BLaER1 (cell line): ENCODE measurements at regions not wholly inside any gene's neighbourhood (a gene's known extent, or its start where the extent isn't known, plus 50 kb on each side); places are given as distances from the start of the nearest gene placed in this dataset.
"Not testable (repeated sequence)": the region's sequence is repeated elsewhere in the genome, so short reads cannot be mapped to it uniquely, and the experiment has no call there.

Source experiments
- H3K27ac ChIP-seq: shearing (Covaris generic); formaldehyde crosslinking; 2 replicates; pipeline ENCODE4 v1.8.1; 2022
- H3K27me3 ChIP-seq: shearing (Covaris generic); formaldehyde crosslinking; 2 replicates; pipeline ENCODE4 v1.8.1; 2022
- H3K36me3 ChIP-seq: shearing (Covaris generic); formaldehyde crosslinking; 2 replicates; pipeline ENCODE4 v1.8.1; 2022
- H3K4me1 ChIP-seq: shearing (Covaris generic); formaldehyde crosslinking; 2 replicates; pipeline ENCODE4 v1.8.1; 2022
- H3K4me2 ChIP-seq: shearing (Covaris generic); formaldehyde crosslinking; 2 replicates; pipeline ENCODE4 v1.8.1; 2022
- H3K4me3 ChIP-seq: shearing (Covaris generic); formaldehyde crosslinking; 2 replicates; pipeline ENCODE4 v1.8.1; 2022
- H3K9ac ChIP-seq: shearing (Covaris generic); formaldehyde crosslinking; 2 replicates; pipeline ENCODE4 v1.8.1; 2022
- H3K9me3 ChIP-seq: shearing (Covaris generic); formaldehyde crosslinking; 2 replicates; pipeline ENCODE4 v1.8.1; 2022
- H4K20me1 ChIP-seq: shearing (Covaris generic); formaldehyde crosslinking; 2 replicates; pipeline ENCODE4 v1.8.1; 2022
- Cebpa-rat ChIP-seq: shearing (Covaris generic); IDR thresholded peaks from 2 replicates; pipeline ENCODE4 v1.8.1; 2022

GRCh38 chr2:221972813-221973478 lies 325.9 kb downstream of the PAX3 start:
- Histone ChIP-seq H3K27ac (no peak overlapping the region), H3K9me3 (no peaks in the 10 kb centered on the region), H3K27me3 (no peaks in the 10 kb centered on the region), H3K36me3 (no peaks in the 10 kb centered on the region), H3K9ac (no peak overlapping the region), H3K4me3 (no peak overlapping the region), H4K20me1 (no peaks in the 10 kb centered on the region), H3K4me2 (no peak overlapping the region), H3K4me1 (no peaks in the 10 kb centered on the region)
- TF ChIP-seq Cebpa-rat = no peak

- H3K9me3 ChIP-seq = no peaks in the 10 kb centered on the region
- no peaks in the 10 kb centered on the region for H4K20me1 ChIP-seq
- no peak overlapping the region for H3K9ac ChIP-seq
- no peaks in the 10 kb centered on the region for H3K27me3 ChIP-seq
- no peaks in the 10 kb centered on the region for H3K36me3 ChIP-seq
- H3K4me1 ChIP-seq = no peaks in the 10 kb centered on the region
- no peak for TF ChIP-seq Cebpa-rat
- H3K4me2 ChIP-seq = no peak overlapping the region
- no peak overlapping the region for H3K27ac ChIP-seq
- no peak overlapping the region for H3K4me3 ChIP-seq
Observed at GRCh38 chr2:221970389-221970788, 328.4 kb downstream of the PAX3 start.

- no peaks in the 10 kb centered on the region for H3K4me1 ChIP-seq
- H3K4me2 ChIP-seq = no peak overlapping the region
- H3K9ac ChIP-seq = no peak overlapping the region
- no peak overlapping the region for H3K4me3 ChIP-seq
- H3K9me3 ChIP-seq = no peaks in the 10 kb centered on the region
- no peak for TF ChIP-seq Cebpa-rat
- no peaks in the 10 kb centered on the region for H4K20me1 ChIP-seq
- no peaks in the 10 kb centered on the region for H3K27me3 ChIP-seq
- H3K36me3 ChIP-seq = no peaks in the 10 kb centered on the region
- H3K27ac ChIP-seq = no peak overlapping the region
Observed at GRCh38 chr2:221969830-221970144, 329.0 kb downstream of the PAX3 start.

- Histone ChIP-seq H3K36me3 (no peaks in the 10 kb centered on the region), H3K9ac (no peak overlapping the region), H3K27me3 (no peaks in the 10 kb centered on the region), H3K4me1 (no peaks in the 10 kb centered on the region), H3K9me3 (no peaks in the 10 kb centered on the region), H3K4me3 (no peak overlapping the region), H3K27ac (no peak overlapping the region), H4K20me1 (no peaks in the 10 kb centered on the region), H3K4me2 (no peak overlapping the region)
- no peak for TF ChIP-seq Cebpa-rat
Observed at GRCh38 chr2:221969087-221969829, 329.5 kb downstream of the PAX3 start.

- Histone ChIP-seq H3K4me1 (no peaks in the 10 kb centered on the region), H3K4me2 (no peak overlapping the region), H3K36me3 (no peaks in the 10 kb centered on the region), H3K27ac (no peak overlapping the region), H3K9ac (no peak overlapping the region), H3K4me3 (no peak overlapping the region), H3K9me3 (no peaks in the 10 kb centered on the region), H3K27me3 (no peaks in the 10 kb centered on the region), H4K20me1 (no peaks in the 10 kb centered on the region)
- TF ChIP-seq Cebpa-rat = no peak
Observed at GRCh38 chr2:221962186-221962585, 336.6 kb downstream of the PAX3 start.

GRCh38 chr2:221961561-221961960 lies 337.2 kb downstream of the PAX3 start:
- H3K4me1 ChIP-seq = no peaks in the 10 kb centered on the region
- no peak overlapping the region for H3K4me3 ChIP-seq
- TF ChIP-seq Cebpa-rat = no peak
- no peaks in the 10 kb centered on the region for H4K20me1 ChIP-seq
- no peak overlapping the region for H3K4me2 ChIP-seq
- H3K36me3 ChIP-seq = no peaks in the 10 kb centered on the region
- H3K27me3 ChIP-seq = no peaks in the 10 kb centered on the region
- H3K27ac ChIP-seq = no peak overlapping the region
- no peaks in the 10 kb centered on the region for H3K9me3 ChIP-seq
- no peak overlapping the region for H3K9ac ChIP-seq

- no peaks in the 10 kb centered on the region for H3K36me3 ChIP-seq
- no peaks in the 10 kb centered on the region for H3K27me3 ChIP-seq
- no peak overlapping the region for H3K4me3 ChIP-seq
- no peaks in the 10 kb centered on the region for H3K4me1 ChIP-seq
- no peak overlapping the region for H3K4me2 ChIP-seq
- no peak overlapping the region for H3K27ac ChIP-seq
- no peaks in the 10 kb centered on the region for H3K9me3 ChIP-seq
- no peaks in the 10 kb centered on the region for H4K20me1 ChIP-seq
- TF ChIP-seq Cebpa-rat = no peak
- H3K9ac ChIP-seq = no peak overlapping the region
Observed at GRCh38 chr2:221958224-221958623, 340.6 kb downstream of the PAX3 start.

- Histone ChIP-seq H3K4me3 (no peak overlapping the region), H3K27ac (no peak overlapping the region), H3K4me2 (no peak overlapping the region), H3K27me3 (no peaks in the 10 kb centered on the region), H3K9ac (no peak overlapping the region), H3K36me3 (no peaks in the 10 kb centered on the region), H4K20me1 (no peaks in the 10 kb centered on the region), H3K9me3 (no peaks in the 10 kb centered on the region), H3K4me1 (no peaks in the 10 kb centered on the region)
- TF ChIP-seq Cebpa-rat = no peak
Observed at GRCh38 chr2:221948076-221948475, 350.7 kb downstream of the PAX3 start.

- not testable (repeated sequence) for H3K4me1 ChIP-seq, H3K9ac ChIP-seq, H4K20me1 ChIP-seq, H3K27ac ChIP-seq, H3K36me3 ChIP-seq, H3K27me3 ChIP-seq, H3K9me3 ChIP-seq, H3K4me2 ChIP-seq, H3K4me3 ChIP-seq
Observed at GRCh38 chr2:221944452-221944851, 354.3 kb downstream of the PAX3 start.

- H3K27me3 ChIP-seq = no peaks in the 10 kb centered on the region
- H3K4me2 ChIP-seq = no peak overlapping the region
- no peaks in the 10 kb centered on the region for H3K9me3 ChIP-seq
- no peaks in the 10 kb centered on the region for H3K4me1 ChIP-seq
- H4K20me1 ChIP-seq = no peaks in the 10 kb centered on the region
- no peaks in the 10 kb centered on the region for H3K36me3 ChIP-seq
- H3K4me3 ChIP-seq = no peak overlapping the region
- no peak for TF ChIP-seq Cebpa-rat
- H3K27ac ChIP-seq = no peak overlapping the region
- no peak overlapping the region for H3K9ac ChIP-seq
Observed at GRCh38 chr2:221943076-221943810, 355.6 kb downstream of the PAX3 start.
